ENCODE measurements at regions not wholly inside any gene's neighbourhood (a gene's known extent, or its start where the extent isn't known, plus 50 kb on each side); places are given as distances from the start of the nearest gene placed in this dataset.
"Not testable (repeated sequence)": the region's sequence is repeated elsewhere in the genome, so short reads cannot be mapped to it uniquely, and the experiment has no call there.

- ATAC-seq (replicated peaks); H3K4me3 Mint-ChIP-seq; H3K4me1 Mint-ChIP-seq; DNase-seq; H3K27me3 Mint-ChIP-seq; H3K27ac Mint-ChIP-seq; H3K36me3 Mint-ChIP-seq: not testable (repeated sequence)
- peaks cover 14 to 20% of the 10 kb centered on the region in 2 donors for H3K9me3 Mint-ChIP-seq
These were observed 752.7 kb downstream of the GALC start for GRCh38 chr14:87240319-87240718.

GRCh38 chr14:87233806-87234384 lies 759.1 kb downstream of the GALC start:
- Mint-ChIP-seq H3K27me3 (no peaks in the 10 kb centered on the region), H3K36me3 (no peaks in the 10 kb centered on the region), H3K4me1 (no peaks in the 10 kb centered on the region), H3K27ac (no peak overlapping the region), H3K9me3 (peaks cover 24 to 25% of the 10 kb centered on the region in 2 donors), H3K4me3 (no peak overlapping the region)
- ATAC-seq (replicated peaks) (no peak), DNase-seq (no peak)

DNA sequence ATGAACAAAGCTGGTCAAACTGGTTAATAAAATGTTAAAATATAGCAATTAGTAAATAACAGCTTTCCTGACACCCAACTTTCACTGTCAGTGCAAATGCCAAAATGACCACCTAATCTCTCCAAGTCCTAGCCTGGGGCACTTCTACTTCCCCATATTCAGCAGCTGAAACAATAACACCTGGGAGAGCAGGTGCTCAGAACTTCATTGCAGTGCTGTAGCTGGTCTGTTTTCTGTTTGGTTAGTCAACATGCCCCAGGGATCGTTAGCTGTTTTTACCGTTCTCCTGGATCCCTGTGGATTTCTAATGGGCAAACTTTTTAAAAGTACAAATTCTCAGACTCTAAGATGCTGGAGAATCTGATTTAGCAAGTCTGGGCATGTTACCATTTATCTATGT lies 759.7 kb downstream of the GALC start:
- no peaks in the 10 kb centered on the region for H3K4me1 Mint-ChIP-seq
- H3K9me3 Mint-ChIP-seq = peaks cover 21 to 25% of the 10 kb centered on the region in 2 donors
- H3K27me3 Mint-ChIP-seq = no peaks in the 10 kb centered on the region
- no peaks in the 10 kb centered on the region for H3K36me3 Mint-ChIP-seq
- DNase-seq (no peak), ATAC-seq (replicated peaks) (no peak)
- H3K4me3 Mint-ChIP-seq = no peak overlapping the region
- H3K27ac Mint-ChIP-seq = no peak overlapping the region

DNA sequence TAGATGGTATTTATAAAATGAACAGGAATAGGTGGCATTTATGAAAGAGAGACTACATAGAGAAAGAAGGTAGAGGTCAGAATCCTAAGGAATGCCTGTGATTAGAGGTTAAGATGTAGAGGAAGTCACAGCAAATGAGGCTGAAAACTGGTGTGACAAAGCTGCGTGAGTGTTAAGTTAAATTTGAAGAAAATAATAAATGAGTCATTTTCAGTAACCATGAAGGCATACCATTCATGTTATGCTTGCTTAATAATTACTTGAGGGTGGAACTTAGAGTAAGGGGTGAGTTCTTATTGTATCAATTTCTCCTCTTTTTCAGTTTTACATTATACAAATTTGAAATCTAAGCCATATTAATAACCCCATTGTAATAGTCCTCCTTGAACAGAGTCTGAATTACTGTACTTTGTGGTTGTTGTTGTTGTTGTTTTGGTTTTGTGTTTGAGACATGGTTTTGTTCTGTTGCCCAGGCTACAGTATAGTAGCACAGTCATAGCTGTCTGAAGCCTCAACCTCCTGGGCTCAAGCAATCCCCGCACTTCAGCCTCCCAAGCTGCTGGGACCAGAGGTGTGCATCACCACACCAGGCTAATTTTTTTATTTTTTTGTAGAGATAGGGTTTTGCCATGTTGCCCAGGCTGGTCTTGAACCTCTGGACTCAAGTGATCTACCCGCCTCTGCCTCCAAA lies 761.5 kb downstream of the GALC start:
- Mint-ChIP-seq H3K4me1 (no peaks in the 10 kb centered on the region), H3K36me3 (no peaks in the 10 kb centered on the region), H3K27me3 (no peaks in the 10 kb centered on the region), H3K9me3 (peaks cover 10 to 19% of the 10 kb centered on the region in 2 donors), H3K4me3 (no peak overlapping the region), H3K27ac (no peak overlapping the region)
- DNase-seq = no peak
- no peak for ATAC-seq (replicated peaks)

GRCh38 chr14:87230726-87231125 lies 762.3 kb downstream of the GALC start:
- ATAC-seq (replicated peaks) (no peak), DNase-seq (no peak)
- H3K36me3 Mint-ChIP-seq = no peaks in the 10 kb centered on the region
- no peaks in the 10 kb centered on the region for H3K27me3 Mint-ChIP-seq
- H3K4me3 Mint-ChIP-seq = no peak overlapping the region
- H3K27ac Mint-ChIP-seq = no peak overlapping the region
- no peaks in the 10 kb centered on the region for H3K4me1 Mint-ChIP-seq
- H3K9me3 Mint-ChIP-seq = peaks cover 7 to 17% of the 10 kb centered on the region in 2 donors

DNA sequence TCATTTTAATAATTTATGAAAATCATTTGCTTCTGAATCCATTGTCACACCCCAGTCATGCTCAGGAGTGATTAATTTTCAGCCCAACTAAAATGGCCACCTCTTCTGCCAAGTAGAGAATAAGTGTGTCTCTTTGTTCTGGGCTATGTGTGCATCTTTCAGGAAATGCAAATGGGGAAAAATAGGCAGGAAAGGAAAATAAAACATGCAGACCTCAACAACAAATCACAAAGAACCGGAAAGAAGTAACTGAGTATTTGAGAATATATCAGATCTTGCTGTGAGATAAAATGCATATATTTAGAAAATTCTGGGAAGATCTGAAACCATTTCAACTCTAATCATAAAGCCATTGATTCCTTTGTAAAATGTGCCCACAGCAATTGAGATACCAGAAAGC lies 763.9 kb downstream of the GALC start:
- Mint-ChIP-seq H3K36me3 (no peaks in the 10 kb centered on the region), H3K4me1 (no peaks in the 10 kb centered on the region), H3K4me3 (no peak overlapping the region), H3K27ac (no peak overlapping the region), H3K9me3 (peaks cover 7 to 15% of the 10 kb centered on the region in 2 donors), H3K27me3 (no peaks in the 10 kb centered on the region)
- DNase-seq (no peak), ATAC-seq (replicated peaks) (no peak)

GRCh38 chr14:87217023-87217422 lies 776.0 kb downstream of the GALC start:
- no peak for DNase-seq

GRCh38 chr14:87214558-87214957 lies 778.4 kb downstream of the GALC start:
- Mint-ChIP-seq H3K4me1 (no peaks in the 10 kb centered on the region), H3K4me3 (no peak overlapping the region), H3K36me3 (no peaks in the 10 kb centered on the region), H3K27ac (no peak overlapping the region), H3K27me3 (no peaks in the 10 kb centered on the region), H3K9me3 (no peaks in the 10 kb centered on the region)
- no peak for DNase-seq
- ATAC-seq (replicated peaks) = no peak

More at GRCh38 chr14:87217023-87217422, 776.0 kb downstream of the GALC start:
- Mint-ChIP-seq H3K27me3 (no peaks in the 10 kb centered on the region), H3K36me3 (no peaks in the 10 kb centered on the region), H3K27ac (no peak overlapping the region), H3K9me3 (peaks cover 0 to 1% of the 10 kb centered on the region in 2 donors), H3K4me1 (no peaks in the 10 kb centered on the region), H3K4me3 (no peak overlapping the region)
- no peak for ATAC-seq (replicated peaks)

DNA sequence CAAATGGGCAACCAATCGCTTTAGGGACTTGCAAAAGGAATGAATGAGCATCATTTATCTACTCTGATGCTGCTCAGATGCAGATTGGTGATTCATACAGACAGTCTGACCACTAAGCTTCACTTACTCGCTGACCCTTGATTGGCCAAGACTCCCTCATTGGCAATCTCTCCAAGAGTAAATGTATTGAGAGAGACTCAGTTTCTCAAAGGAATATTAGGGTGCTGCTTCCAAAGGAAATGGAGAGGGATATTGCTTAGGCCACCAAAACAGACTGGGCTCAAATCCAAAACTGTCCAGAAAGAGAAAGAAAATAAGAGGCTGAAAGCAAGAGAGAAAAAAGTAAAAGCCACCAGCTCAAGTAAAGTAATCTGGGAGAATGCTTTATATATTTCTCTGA lies 785.2 kb downstream of the GALC start:
- Mint-ChIP-seq H3K4me1 (no peaks in the 10 kb centered on the region), H3K4me3 (no peak overlapping the region), H3K27me3 (no peaks in the 10 kb centered on the region), H3K27ac (no peak overlapping the region), H3K36me3 (no peaks in the 10 kb centered on the region), H3K9me3 (peaks cover 0 to 1% of the 10 kb centered on the region in 2 donors)
- no peak for DNase-seq
- no peak for ATAC-seq (replicated peaks)

DNA sequence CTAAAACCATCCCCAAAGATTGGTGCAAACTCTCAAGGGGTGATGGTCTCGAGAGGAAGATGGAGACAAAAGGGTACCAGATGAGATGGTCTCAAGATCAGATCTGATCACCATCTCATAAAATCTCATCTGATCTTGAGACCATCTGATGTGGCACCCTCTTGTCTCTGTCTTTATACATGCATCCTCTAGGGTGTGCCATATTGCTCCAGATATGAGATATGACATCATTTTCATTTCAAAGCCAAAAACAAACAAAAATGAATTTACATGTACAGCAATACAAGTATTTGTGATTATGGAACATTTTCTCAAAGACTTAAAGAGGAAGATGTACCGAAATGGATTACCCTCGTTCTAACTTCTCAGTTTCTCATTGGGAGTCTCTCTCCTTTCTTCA lies 787.2 kb downstream of the GALC start:
- Mint-ChIP-seq H3K9me3 (peaks cover 0 to 3% of the 10 kb centered on the region in 2 donors), H3K27ac (no peak overlapping the region), H3K27me3 (no peaks in the 10 kb centered on the region), H3K4me3 (no peak overlapping the region), H3K36me3 (no peaks in the 10 kb centered on the region), H3K4me1 (no peaks in the 10 kb centered on the region)
- ATAC-seq (replicated peaks) (no peak), DNase-seq (no peak)

GRCh38 chr14:87203346-87203745 lies 789.6 kb downstream of the GALC start:
- peaks cover 0 to 3% of the 10 kb centered on the region in 2 donors for H3K9me3 Mint-ChIP-seq
- H3K36me3 Mint-ChIP-seq = no peaks in the 10 kb centered on the region
- no peak for DNase-seq
- ATAC-seq (replicated peaks) = no peak
- H3K4me3 Mint-ChIP-seq = no peak overlapping the region
- no peaks in the 10 kb centered on the region for H3K4me1 Mint-ChIP-seq
- H3K27ac Mint-ChIP-seq = no peak overlapping the region
- H3K27me3 Mint-ChIP-seq = no peaks in the 10 kb centered on the region

DNA sequence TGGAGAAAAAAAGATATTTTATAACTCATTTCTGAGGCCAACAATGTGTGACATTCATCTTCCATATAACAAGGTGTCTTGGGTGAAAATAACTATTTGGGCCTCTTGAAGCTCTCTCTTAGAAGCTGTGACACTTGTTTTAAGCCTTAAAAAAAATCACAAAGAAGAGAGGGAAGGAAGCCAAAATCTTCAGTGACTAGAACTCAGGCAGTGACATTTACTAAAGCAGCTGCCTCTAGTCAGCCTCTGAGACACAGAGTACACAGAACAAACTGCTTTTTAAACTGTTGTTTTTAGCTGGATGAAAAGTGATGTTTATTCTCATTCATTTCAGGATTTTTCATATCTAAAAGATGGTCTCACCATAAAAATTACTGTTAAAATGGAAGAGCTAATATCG lies 793.6 kb downstream of the GALC start:
- Mint-ChIP-seq H3K27me3 (no peaks in the 10 kb centered on the region), H3K36me3 (no peaks in the 10 kb centered on the region), H3K4me1 (no peaks in the 10 kb centered on the region), H3K27ac (no peak overlapping the region), H3K4me3 (no peak overlapping the region), H3K9me3 (peaks cover 3 to 8% of the 10 kb centered on the region in 2 donors)
- ATAC-seq (replicated peaks) (no peak), DNase-seq (no peak)

DNA sequence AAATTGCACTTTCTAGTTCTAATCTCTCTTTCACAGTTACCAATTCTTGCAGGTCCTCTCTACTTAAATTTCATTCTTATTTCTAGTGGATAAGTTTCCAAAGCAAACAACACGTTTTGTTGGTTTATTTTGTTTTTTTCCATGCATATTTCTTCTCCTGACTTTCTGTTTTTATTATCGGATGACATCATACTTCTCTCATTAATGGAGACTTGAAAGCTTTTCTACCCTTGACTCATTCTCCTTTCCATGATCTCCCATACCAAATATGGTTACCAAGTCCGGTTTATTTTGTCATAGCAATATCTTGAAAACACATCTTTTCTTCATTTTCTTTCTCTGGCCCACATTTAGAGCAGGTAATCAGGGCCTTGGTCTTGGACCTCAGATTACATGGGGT lies 796.5 kb downstream of the GALC start:
- no peaks in the 10 kb centered on the region for H3K4me1 Mint-ChIP-seq
- H3K27ac Mint-ChIP-seq = no peak overlapping the region
- peaks cover 5 to 15% of the 10 kb centered on the region in 2 donors for H3K9me3 Mint-ChIP-seq
- no peaks in the 10 kb centered on the region for H3K27me3 Mint-ChIP-seq
- ATAC-seq (replicated peaks) = no peak
- H3K36me3 Mint-ChIP-seq = no peaks in the 10 kb centered on the region
- no peak overlapping the region for H3K4me3 Mint-ChIP-seq
- no peak for DNase-seq

- Mint-ChIP-seq H3K27me3 (no peaks in the 10 kb centered on the region), H3K36me3 (no peaks in the 10 kb centered on the region), H3K9me3 (peaks cover 8 to 9% of the 10 kb centered on the region in 2 donors), H3K4me1 (no peaks in the 10 kb centered on the region), H3K4me3 (no peak overlapping the region), H3K27ac (no peak overlapping the region)
- DNase-seq (no peak), ATAC-seq (replicated peaks) (no peak)
These were observed 805.2 kb downstream of the GALC start for GRCh38 chr14:87187786-87188185.

- DNase-seq (no peak), ATAC-seq (replicated peaks) (no peak)
- Mint-ChIP-seq H3K27me3 (no peaks in the 10 kb centered on the region), H3K4me3 (no peak overlapping the region), H3K4me1 (no peaks in the 10 kb centered on the region), H3K9me3 (peaks cover 8% of the 10 kb centered on the region in 2 donors), H3K27ac (no peak overlapping the region), H3K36me3 (no peaks in the 10 kb centered on the region)
These were observed 806.2 kb downstream of the GALC start for GRCh38 chr14:87186737-87187136.
